Mammary epithelial cell (primary cell): ENCODE measurements at regions not wholly inside any gene's neighbourhood (a gene's known extent, or its start where the extent isn't known, plus 50 kb on each side); places are given as distances from the start of the nearest gene placed in this dataset.

ENCODE experiments used
- CTCF ChIP-seq, 2 donors: IDR thresholded peaks in 1 of 2; conservative IDR thresholded peaks in 1 of 2; 2 replicates each; pipeline ENCODE4 v1.5.1; 2011 to 2012; ENCODE audit warnings: inconsistent platforms in 2 of 2, low read length in 2 of 2, mild to moderate bottlenecking in 2 of 2, control low read depth in 1 of 2, low read depth in 1 of 2; ENCODE audit not compliant: insufficient read depth in 1 of 2; ENCODE audit errors: extremely low read depth in 1 of 2
- EZH2 ChIP-seq: IDR thresholded peaks from 2 replicates; pipeline ENCODE4 v1.6.1; 2012; ENCODE audit warnings: low read length, inconsistent platforms, borderline replicate concordance

- TF ChIP-seq CTCF (conservative IDR thresholded peaks at IDR 0.05 in 1 of 2, IDR thresholded peaks at IDR 0.05 in 1 of 2; ENCODE audit: extremely low read depth in 1 of 2, insufficient read depth in 1 of 2, low read depth in 1 of 2, low read length in 2 of 2) = no peak
- TF ChIP-seq EZH2 = no peak
Measured at GRCh38 chr10:105857268-105858264, 1216.5 kb downstream of the SORCS3 start.
